H9 (cell line): ENCODE measurements at regions not wholly inside any gene's neighbourhood (a gene's known extent, or its start where the extent isn't known, plus 50 kb on each side); places are given as distances from the start of the nearest gene placed in this dataset.
"Not testable (repeated sequence)": the region's sequence is repeated elsewhere in the genome, so short reads cannot be mapped to it uniquely, and the experiment has no call there.

Source experiments
- DNase-seq: peaks from one replicate; pipeline ENCODE4 v3.0.0-alpha.2; 2017
- H2AFZ ChIP-seq: one replicate; pipeline ENCODE4 v1.6.1; 2013; ENCODE audit warnings: mild to moderate bottlenecking, low read length, control low read depth, moderate library complexity
- H2AK5ac ChIP-seq: 2 replicates; pipeline ENCODE4 v1.6.1; 2013; ENCODE audit warnings: low read length, control low read depth, mixed read lengths; ENCODE audit not compliant: insufficient read length
- H2BK120ac ChIP-seq: one replicate; pipeline ENCODE4 v1.6.1; 2013; ENCODE audit warnings: low read depth, mild to moderate bottlenecking, low read length, control low read depth, inconsistent platforms; ENCODE audit not compliant: poor library complexity, severe bottlenecking
- H2BK12ac ChIP-seq: 2 replicates; pipeline ENCODE4 v1.6.1; 2013; ENCODE audit warnings: low read length, control low read depth, mixed read lengths, low read depth; ENCODE audit not compliant: insufficient read length
- H2BK15ac ChIP-seq: 2 replicates; pipeline ENCODE4 v1.6.1; 2013; ENCODE audit warnings: low read depth, low read length, control low read depth
- H2BK20ac ChIP-seq: one replicate; pipeline ENCODE4 v1.6.1; 2013; ENCODE audit warnings: low read depth, mild to moderate bottlenecking, low read length, control low read depth, inconsistent platforms; ENCODE audit not compliant: poor library complexity, severe bottlenecking
- H2BK5ac ChIP-seq: 2 replicates; pipeline ENCODE4 v1.6.1; 2013; ENCODE audit warnings: low read length, control low read depth, mixed read lengths; ENCODE audit not compliant: insufficient read length
- H3K14ac ChIP-seq: 2 replicates; pipeline ENCODE4 v1.6.1; 2013; ENCODE audit warnings: low read length, control low read depth; ENCODE audit not compliant: insufficient read depth
- H3K18ac ChIP-seq: 2 replicates; pipeline ENCODE4 v1.6.1; 2013; ENCODE audit warnings: low read depth, mild to moderate bottlenecking, mixed read lengths, low read length, control low read depth; ENCODE audit not compliant: insufficient read length
- H3K23ac ChIP-seq: 2 replicates; pipeline ENCODE4 v1.6.1; 2013; ENCODE audit warnings: low read length, control low read depth, mixed read lengths, low read depth; ENCODE audit not compliant: insufficient read length
- H3K23me2 ChIP-seq: 2 replicates; pipeline ENCODE4 v1.6.1; 2013; ENCODE audit warnings: low read depth, mild to moderate bottlenecking, mixed read lengths, low read length, control low read depth; ENCODE audit not compliant: insufficient read length, poor library complexity, severe bottlenecking
- H3K27ac ChIP-seq: 2 replicates; pipeline ENCODE4 v1.5.1; 2013; ENCODE audit warnings: low read length, control low read depth, mixed read lengths, low read depth; ENCODE audit not compliant: insufficient read length
- H3K27me3 ChIP-seq: 2 replicates; pipeline ENCODE4 v1.6.1; 2013; ENCODE audit warnings: low read length, control low read depth, inconsistent platforms; ENCODE audit not compliant: insufficient read depth
- H3K4ac ChIP-seq: 2 replicates; pipeline ENCODE4 v1.6.1; 2013; ENCODE audit warnings: low read depth, mild to moderate bottlenecking, control low read depth, inconsistent platforms, low read length, moderate library complexity
- H3K4me1 ChIP-seq: 2 replicates; pipeline ENCODE4 v1.6.1; 2013; ENCODE audit warnings: low read length, control low read depth, inconsistent platforms; ENCODE audit not compliant: insufficient read depth
- H3K4me2 ChIP-seq: 2 replicates; pipeline ENCODE4 v1.6.1; 2013; ENCODE audit warnings: low read length, control low read depth, mixed read lengths; ENCODE audit not compliant: insufficient read length, insufficient read depth
- H3K56ac ChIP-seq: 2 replicates; pipeline ENCODE4 v1.6.1; 2013; ENCODE audit warnings: low read depth, mild to moderate bottlenecking, mixed read lengths, low read length, control low read depth; ENCODE audit not compliant: insufficient read length
- H3K79me1 ChIP-seq: 2 replicates; pipeline ENCODE4 v1.6.1; 2013; ENCODE audit warnings: low read depth, mild to moderate bottlenecking, moderate library complexity, low read length, control low read depth, inconsistent platforms; ENCODE audit not compliant: insufficient read depth, poor library complexity, severe bottlenecking
- H3K79me2 ChIP-seq: 2 replicates; pipeline ENCODE4 v1.6.1; 2013; ENCODE audit warnings: low read length, control low read depth, inconsistent platforms; ENCODE audit not compliant: insufficient read depth
- H3K9ac ChIP-seq: 2 replicates; pipeline ENCODE4 v1.6.1; 2013; ENCODE audit warnings: low read length, control low read depth, mixed read lengths; ENCODE audit not compliant: insufficient read length; ENCODE audit errors: extremely low read depth
- H3K9me3 ChIP-seq: one replicate; pipeline ENCODE4 v1.6.1; 2013; ENCODE audit warnings: low read depth, low read length, inconsistent platforms; ENCODE audit not compliant: control insufficient read depth
- H3T11ph ChIP-seq: one replicate; pipeline ENCODE4 v1.6.1; 2013; ENCODE audit warnings: mild to moderate bottlenecking, low read length, control low read depth, inconsistent platforms
- H4K20me1 ChIP-seq: one replicate; pipeline ENCODE4 v1.6.1; 2013; ENCODE audit not compliant: control insufficient read depth, insufficient read length, insufficient read depth
- H4K5ac ChIP-seq: 2 replicates; pipeline ENCODE4 v1.6.1; 2013; ENCODE audit warnings: low read depth, mild to moderate bottlenecking, mixed read lengths, low read length, control low read depth; ENCODE audit not compliant: insufficient read length
- H4K8ac ChIP-seq: replicated peaks from 2 replicates; pipeline ENCODE4 v1.6.1; 2013; ENCODE audit warnings: low read length, control low read depth, mixed read lengths, low read depth; ENCODE audit not compliant: insufficient read length
- H4K91ac ChIP-seq: 2 replicates; pipeline ENCODE4 v1.6.1; 2013; ENCODE audit warnings: low read depth, mild to moderate bottlenecking, moderate library complexity, mixed read lengths, low read length, control low read depth; ENCODE audit not compliant: insufficient read length
- H3K27ac Mint-ChIP-seq, 3 experiments: 2 replicates in 2 of 3; 3 replicates in 1 of 3; pipeline ENCODE4 v1.8.0; 2020 to 2021; ENCODE audit warnings: mixed read lengths in 3 of 3, mild to moderate bottlenecking in 1 of 3, moderate library complexity in 1 of 3
- H3K27me3 Mint-ChIP-seq: 2 replicates; pipeline ENCODE4 v1.8.0; 2021; ENCODE audit warnings: low read depth, mild to moderate bottlenecking, moderate library complexity, mixed read lengths
- H3K36me3 Mint-ChIP-seq, 3 experiments: 2 replicates in 2 of 3; 3 replicates in 1 of 3; pipeline ENCODE4 v1.8.0; 2020 to 2021; ENCODE audit warnings: low read depth in 3 of 3, mixed read lengths in 3 of 3; ENCODE audit not compliant: insufficient read depth in 1 of 3
- H3K4me1 Mint-ChIP-seq, 2 experiments: 2 replicates each; pipeline ENCODE4 v1.8.0; 2020; ENCODE audit warnings: mixed read lengths in 2 of 2
- H3K4me3 Mint-ChIP-seq, 2 experiments: 2 replicates in 1 of 2; 3 replicates in 1 of 2; pipeline ENCODE4 v1.8.0; 2020 to 2021; ENCODE audit warnings: mild to moderate bottlenecking in 2 of 2, mixed read lengths in 2 of 2, moderate library complexity in 1 of 2
- H3K9me3 Mint-ChIP-seq, 2 experiments: 2 replicates in 1 of 2; 3 replicates in 1 of 2; pipeline ENCODE4 v1.8.0; 2020; ENCODE audit warnings: mild to moderate bottlenecking in 2 of 2, mixed read lengths in 2 of 2, moderate library complexity in 1 of 2
- WGBS: extraction: QIAGEN DNeasy Blood & Tissue Kit; methylation state at CpG from one replicate; pipeline ENCODE4 v1.1.7; 2013; ENCODE audit warnings: missing lambda C conversion rate, low lambda C conversion rate, mixed read lengths; ENCODE audit not compliant: insufficient read length; ENCODE audit errors: extremely low coverage; 5-methylcytosine and 5-hydroxymethylcytosine counted together
- TF ChIP-seq, protein P1 (sequence below): fragments of 200-600 bp; sonication (generic); conservative IDR thresholded peaks from 3 replicates; pipeline ENCODE4 v1.8.0; 2021; ENCODE audit warnings: antibody characterized with exemption, mild to moderate bottlenecking

DNA sequence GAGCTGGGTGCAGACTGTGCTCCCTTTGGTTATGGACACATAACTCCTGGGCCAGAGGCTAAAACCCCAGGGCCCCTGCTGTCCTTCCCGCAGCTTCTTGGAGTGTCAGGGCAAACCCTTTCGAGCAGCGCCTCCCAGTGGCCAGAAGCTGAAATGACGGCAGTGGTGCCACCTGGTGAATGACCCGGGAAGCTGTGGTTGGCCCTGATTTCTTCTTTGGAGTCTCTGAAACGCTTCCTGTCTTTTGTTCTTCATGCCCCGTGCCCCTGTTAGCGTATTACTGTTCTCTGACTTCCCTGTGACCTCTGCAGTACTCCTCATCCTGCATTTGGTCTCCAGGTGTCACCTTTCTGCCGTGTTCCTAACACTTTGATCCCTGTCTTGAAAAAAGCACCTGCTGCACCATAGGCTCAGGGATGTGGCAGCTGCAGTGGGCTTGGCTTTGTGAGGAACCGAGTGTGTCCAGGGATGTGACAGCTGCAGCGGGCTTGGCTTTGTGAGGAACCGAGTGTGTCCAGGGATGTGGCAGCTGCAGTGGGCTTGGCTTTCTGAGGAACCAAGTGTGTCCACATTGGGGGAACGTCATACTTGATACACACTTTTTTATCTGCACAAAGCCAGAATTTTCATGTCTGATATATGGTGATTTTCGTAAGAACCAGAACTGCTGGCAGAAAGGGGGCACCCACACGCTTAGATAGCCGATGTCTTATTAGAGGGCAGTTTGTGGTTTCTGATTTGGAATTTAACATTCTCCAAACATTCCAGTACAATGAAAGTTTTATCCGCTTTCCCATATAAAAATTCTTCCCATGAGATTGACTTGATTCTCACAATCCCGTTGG lies 241.8 kb upstream of the FRG2C start:
- Mint-ChIP-seq H3K4me1 (peaks cover 9 to 12% of the 10 kb centered on the region in 2 experiments), H3K27ac (peak overlapping the region in 2 of 3 experiments; percentile 36 to 90; a peak in 5 of 7 replicates), H3K36me3 (peaks cover 4 to 26% (median 22%) of the 10 kb centered on the region in 3 experiments; a peak in 6 of 7 replicates)
- H3K18ac ChIP-seq, H3K9ac ChIP-seq, H3K4ac ChIP-seq, H3K4me2 ChIP-seq, H2AFZ ChIP-seq, H3K14ac ChIP-seq, H2BK5ac ChIP-seq, H4K20me1 ChIP-seq, H4K8ac ChIP-seq, H3K56ac ChIP-seq, H3K9me3 ChIP-seq, H2BK20ac ChIP-seq, H3T11ph ChIP-seq, H4K5ac ChIP-seq, H3K23ac ChIP-seq, H2BK120ac ChIP-seq, H3K4me1 ChIP-seq, H3K27ac ChIP-seq, H2BK12ac ChIP-seq, H2AK5ac ChIP-seq, H3K79me1 ChIP-seq, H3K23me2 ChIP-seq, H2BK15ac ChIP-seq, H3K4me3 Mint-ChIP-seq, H4K91ac ChIP-seq, H3K79me2 ChIP-seq, H3K9me3 Mint-ChIP-seq, H3K27me3 Mint-ChIP-seq, H3K27me3 ChIP-seq: not testable (repeated sequence)
- DNase-seq, result peak; percentile 80
- TF ChIP-seq, protein P1, sequence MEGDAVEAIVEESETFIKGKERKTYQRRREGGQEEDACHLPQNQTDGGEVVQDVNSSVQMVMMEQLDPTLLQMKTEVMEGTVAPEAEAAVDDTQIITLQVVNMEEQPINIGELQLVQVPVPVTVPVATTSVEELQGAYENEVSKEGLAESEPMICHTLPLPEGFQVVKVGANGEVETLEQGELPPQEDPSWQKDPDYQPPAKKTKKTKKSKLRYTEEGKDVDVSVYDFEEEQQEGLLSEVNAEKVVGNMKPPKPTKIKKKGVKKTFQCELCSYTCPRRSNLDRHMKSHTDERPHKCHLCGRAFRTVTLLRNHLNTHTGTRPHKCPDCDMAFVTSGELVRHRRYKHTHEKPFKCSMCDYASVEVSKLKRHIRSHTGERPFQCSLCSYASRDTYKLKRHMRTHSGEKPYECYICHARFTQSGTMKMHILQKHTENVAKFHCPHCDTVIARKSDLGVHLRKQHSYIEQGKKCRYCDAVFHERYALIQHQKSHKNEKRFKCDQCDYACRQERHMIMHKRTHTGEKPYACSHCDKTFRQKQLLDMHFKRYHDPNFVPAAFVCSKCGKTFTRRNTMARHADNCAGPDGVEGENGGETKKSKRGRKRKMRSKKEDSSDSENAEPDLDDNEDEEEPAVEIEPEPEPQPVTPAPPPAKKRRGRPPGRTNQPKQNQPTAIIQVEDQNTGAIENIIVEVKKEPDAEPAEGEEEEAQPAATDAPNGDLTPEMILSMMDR, result peak; percentile 78
- WGBS, result no CpG with 5 or more reads among the region's 18 CpGs

DNA sequence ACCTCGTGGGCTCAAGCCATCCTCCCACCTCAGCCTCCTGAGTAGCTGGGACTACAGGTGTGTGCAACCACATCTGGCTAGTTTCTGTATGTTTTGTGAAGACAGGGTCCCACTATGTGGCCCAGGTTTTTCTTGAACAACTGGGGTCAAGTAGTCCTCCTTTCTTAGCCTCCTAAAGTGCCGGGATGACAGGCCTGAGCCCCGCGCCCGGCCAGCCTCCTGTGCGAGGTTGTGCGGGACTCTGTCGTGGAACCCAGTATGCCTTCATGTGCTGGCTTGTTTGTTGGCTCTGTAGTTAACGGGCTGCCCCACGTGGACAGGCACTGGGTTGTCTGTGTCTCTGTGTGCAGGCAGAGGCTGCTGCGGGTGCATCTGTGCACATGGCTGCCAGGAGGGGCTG lies 238.7 kb upstream of the FRG2C start:
- H3K27me3 Mint-ChIP-seq, H3K23ac ChIP-seq, H3K27ac ChIP-seq, H3K9me3 ChIP-seq, H3K4me2 ChIP-seq, H3K4me3 Mint-ChIP-seq, H3K18ac ChIP-seq, H3K56ac ChIP-seq, H4K20me1 ChIP-seq, DNase-seq, H4K5ac ChIP-seq, H3T11ph ChIP-seq, H4K91ac ChIP-seq, H3K27me3 ChIP-seq, H3K9ac ChIP-seq, H3K9me3 Mint-ChIP-seq, H3K14ac ChIP-seq, H2AFZ ChIP-seq, H2BK5ac ChIP-seq, H3K27ac Mint-ChIP-seq, H2BK15ac ChIP-seq, H2BK120ac ChIP-seq, H2BK12ac ChIP-seq, H3K23me2 ChIP-seq, H3K4me1 ChIP-seq, H2AK5ac ChIP-seq, H4K8ac ChIP-seq, H3K79me1 ChIP-seq, H3K79me2 ChIP-seq, H2BK20ac ChIP-seq, H3K4ac ChIP-seq: not testable (repeated sequence)
- H3K36me3 Mint-ChIP-seq, result peaks cover 10 to 35% (median 29%) of the 10 kb centered on the region in 3 experiments
- no CpG with 5 or more reads among the region's 11 CpGs for whole genome bisulfite sequencing
- peaks cover 6 to 12% of the 10 kb centered on the region in 2 experiments for H3K4me1 Mint-ChIP-seq
